Stimulated activated CD8-positive, alpha-beta memory T cell treated with anti-CD3 and anti-CD28 coated beads, Interleukin-15, amount 100 ng/mL, for 1 hour (primary cell): ENCODE measurements at regions not wholly inside any gene's neighbourhood (a gene's known extent, or its start where the extent isn't known, plus 50 kb on each side); places are given as distances from the start of the nearest gene placed in this dataset.

Experiments
- DNase-seq: peaks from one replicate; pipeline ENCODE4 v3.0.0-alpha.2; 2020; ENCODE audit warnings: low read depth

GRCh38 chr13:22092791-22093560, 422.1 kb downstream of the FGF9 start:
- no peak for DNase-seq

GRCh38 chr13:22095794-22096193, 424.9 kb downstream of the FGF9 start:
- DNase-seq: no peak

- DNase-seq: no peak
Observed at GRCh38 chr13:22099585-22099984, 428.7 kb downstream of the FGF9 start.

GRCh38 chr13:22102271-22102670, 431.4 kb downstream of the FGF9 start:
- no peak for DNase-seq

DNA sequence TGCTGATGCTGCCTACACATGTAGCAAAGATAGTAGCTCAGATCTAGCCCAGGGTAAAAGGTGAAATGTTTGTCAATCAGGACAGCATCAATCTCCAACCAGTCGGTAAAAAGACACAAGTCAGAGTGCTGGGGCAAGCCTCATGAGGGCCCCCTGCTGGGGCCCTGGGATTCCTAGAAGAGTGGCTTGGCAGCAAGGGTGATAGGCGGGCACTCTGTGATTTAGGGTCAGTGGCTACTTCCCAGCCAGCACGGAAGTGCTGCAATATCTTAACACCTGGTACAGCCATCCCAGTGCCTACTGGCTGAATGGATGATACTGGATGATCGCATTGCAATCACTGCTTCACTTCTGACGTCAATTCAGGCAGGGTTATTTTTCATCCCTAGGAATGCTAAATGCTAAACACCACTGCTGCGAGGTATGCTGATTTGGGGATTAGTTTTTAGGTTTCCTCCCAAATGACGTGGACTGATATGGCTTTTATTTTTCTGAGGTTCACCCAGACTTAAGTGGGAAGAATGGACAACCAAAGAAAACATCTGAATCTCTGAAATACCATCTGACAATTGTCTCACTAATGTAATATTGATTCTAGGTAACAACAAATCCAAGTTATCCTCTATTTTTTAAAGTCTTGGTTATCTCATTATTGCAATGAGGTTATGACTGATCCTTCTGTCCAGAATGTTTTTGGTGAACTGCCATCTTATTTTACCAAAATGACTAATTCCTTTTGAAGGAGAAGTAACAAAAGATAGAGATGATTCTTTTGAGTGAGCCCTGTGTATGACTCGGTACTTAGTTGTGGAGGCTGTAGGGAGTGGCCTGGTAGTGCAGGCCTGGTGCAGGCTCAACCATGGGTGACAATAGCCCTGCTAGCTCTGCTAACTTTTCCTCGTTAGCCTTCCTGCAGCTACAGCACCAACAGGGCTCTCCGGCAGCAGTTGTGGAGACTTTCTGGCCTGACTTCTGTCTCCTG, 432.5 kb downstream of the FGF9 start:
- no peak for DNase-seq

GRCh38 chr13:22106058-22106457, 435.2 kb downstream of the FGF9 start:
- DNase-seq: no peak

DNA sequence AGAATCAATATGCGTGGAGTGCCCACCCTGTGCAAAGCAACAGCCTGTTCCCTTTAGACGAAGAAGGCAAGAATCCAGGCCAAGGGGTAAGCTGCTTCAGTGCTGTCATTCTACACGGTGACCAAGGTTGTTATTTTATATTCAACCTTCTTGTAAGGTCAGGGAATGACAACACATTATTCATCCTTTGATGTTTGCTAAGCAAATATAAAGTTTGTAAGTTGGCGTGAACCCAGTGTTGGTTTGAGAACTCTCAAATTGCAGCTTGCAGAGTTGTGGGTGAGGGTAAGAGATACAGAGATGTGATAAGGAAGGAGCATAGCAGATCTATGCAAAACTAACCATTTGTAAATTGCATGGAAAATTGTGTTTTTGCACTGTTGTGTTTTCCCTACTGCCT, 436.7 kb downstream of the FGF9 start:
- no peak for DNase-seq

DNA sequence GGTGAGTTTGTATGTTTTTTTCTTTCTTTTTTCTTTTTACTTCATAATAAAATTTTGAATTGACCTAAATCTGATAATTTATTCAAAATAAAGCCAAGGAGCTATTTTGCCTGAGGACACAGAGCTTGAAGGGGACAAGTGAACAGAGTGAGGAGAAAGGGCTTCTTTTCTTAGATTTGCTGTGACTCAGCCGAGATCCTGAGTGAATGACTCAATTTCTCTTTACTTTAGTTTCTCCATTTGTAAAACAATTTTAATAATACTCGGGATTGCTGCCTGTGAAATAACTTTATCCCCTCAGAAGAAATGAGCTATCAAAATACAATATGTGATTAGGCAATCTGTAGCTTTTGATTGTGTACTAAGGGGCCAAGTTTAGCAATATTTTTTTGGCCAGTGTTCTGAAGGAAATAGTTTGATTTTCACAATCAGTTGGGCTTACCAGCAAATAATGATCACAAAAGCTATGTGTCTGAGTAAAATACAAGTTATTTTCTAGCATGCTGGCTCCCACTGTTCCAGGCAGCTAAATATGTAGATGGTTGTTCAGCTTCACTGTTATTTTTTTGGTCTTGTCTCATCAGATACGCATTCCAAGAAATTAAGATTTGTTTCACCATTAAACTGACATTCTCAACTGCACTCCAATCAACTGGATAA, 437.5 kb downstream of the FGF9 start:
- no peak for DNase-seq

- DNase-seq: no peak
Observed at GRCh38 chr13:22108979-22109378, 438.1 kb downstream of the FGF9 start.

- DNase-seq: no peak
Observed at GRCh38 chr13:22110368-22110767, 439.5 kb downstream of the FGF9 start.

DNA sequence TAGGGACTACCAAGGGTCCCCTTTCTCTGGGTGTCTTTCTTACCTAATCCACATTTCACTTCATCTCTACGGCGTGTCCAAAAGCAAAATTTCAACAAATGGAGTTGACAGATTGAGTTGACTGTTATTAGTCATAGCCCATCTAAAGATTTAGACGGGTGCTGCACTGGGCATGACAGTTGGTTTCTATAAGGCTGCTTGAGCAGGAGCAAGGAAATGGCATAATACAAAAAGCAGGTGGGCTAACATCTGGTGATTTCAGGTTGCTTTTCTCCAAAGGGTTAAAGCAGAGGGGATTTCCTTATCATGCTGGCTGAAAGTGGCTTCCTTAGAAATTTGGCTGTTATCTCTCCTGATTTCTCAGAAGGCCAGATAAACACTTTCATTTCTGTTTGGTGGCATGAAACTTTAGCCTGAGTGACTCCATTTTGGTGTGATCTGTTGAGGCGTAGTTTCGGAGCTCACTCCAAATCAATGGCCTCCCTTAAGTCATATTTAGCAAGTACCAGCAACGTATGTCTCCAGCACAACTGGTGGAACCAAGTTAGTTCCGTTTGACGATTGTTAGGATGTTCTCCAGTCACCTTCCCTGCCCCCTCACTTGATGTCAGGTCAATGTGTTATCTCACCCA, 440.4 kb downstream of the FGF9 start:
- no peak for DNase-seq

DNA sequence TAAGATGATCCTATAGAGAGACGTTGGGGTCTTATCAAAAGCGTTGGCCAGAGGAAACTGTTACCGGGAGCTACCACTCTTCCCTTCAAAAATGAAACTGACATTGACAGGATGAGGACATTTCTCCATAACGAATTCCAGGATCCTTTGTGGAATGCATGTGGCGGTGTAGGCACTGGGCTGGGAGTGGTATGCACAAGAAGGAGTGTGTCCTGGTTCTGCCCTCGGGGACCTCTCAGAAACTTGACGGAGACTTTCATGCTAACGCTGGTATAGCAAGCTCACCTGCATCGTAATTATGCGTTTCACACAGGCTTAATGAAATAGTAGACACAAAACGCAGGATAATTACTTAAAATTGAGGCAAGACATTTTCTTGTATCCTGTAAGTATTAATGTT, 441.1 kb downstream of the FGF9 start:
- no peak for DNase-seq

- no peak for DNase-seq
Observed at GRCh38 chr13:22112956-22113745, 442.3 kb downstream of the FGF9 start.

GRCh38 chr13:22114630-22115311, 443.9 kb downstream of the FGF9 start:
- DNase-seq: no peak

DNA sequence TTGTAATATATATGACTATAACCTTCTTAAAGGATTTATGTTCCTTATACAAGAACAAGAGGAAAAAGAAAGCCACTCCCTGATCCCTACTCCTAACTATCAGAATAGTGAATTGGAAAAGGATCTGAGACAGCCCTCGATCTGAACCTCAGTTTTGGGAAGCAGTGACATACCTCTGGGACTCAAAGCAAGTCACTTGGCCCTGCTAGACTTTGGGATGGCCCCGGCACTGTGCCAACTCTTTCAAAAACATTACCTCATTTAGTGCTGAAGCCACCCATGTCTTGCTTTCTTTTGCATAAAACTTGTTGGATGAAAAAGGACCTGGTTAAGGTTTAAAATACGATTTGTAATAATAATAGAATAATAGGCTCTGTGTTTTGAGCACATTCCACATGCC, 447.3 kb downstream of the FGF9 start:
- no peak for DNase-seq

GRCh38 chr13:22120646-22121045, 449.8 kb downstream of the FGF9 start:
- no peak for DNase-seq

- no peak for DNase-seq
Observed at GRCh38 chr13:22121146-22121739, 450.4 kb downstream of the FGF9 start.

- no peak for DNase-seq
Observed at GRCh38 chr13:22126433-22127021, 455.7 kb downstream of the FGF9 start.

- DNase-seq: no peak
Observed at GRCh38 chr13:22127277-22128164, 456.6 kb downstream of the FGF9 start.
